ENCODE measurements at regions not wholly inside any gene's neighbourhood (a gene's known extent, or its start where the extent isn't known, plus 50 kb on each side); places are given as distances from the start of the nearest gene placed in this dataset.

DNA sequence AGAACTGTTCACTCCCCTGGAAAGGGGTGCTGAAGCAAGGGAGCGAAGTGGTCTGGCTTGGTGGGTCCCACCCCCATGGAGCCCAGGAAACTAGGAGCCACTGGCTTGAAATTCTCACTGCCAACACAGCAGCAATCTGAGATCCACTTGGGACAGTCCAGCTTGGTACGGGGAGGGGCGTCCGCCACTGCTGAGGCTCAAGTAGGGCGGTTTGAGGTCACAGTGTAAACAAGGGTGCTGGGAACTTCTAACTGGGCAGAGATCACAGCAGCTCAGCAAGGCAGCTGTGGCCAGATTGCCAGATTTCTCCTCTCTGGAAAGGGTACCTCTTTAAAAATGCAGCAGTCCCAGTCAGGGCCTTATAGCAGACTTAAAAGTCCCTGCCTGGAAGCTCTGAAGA is 53.9 kb upstream of the GALNTL6 start:
- H3K4me1 Mint-ChIP-seq: no peaks in the 10 kb centered on the region
- ATAC-seq (no peak), DNase-seq (no peak)
- intact Hi-C loops (cut with DNase I, micrococcal nuclease): no loop called here
- H3K9me3 Mint-ChIP-seq (ENCODE audit: low read depth): peaks cover 7% of the 10 kb centered on the region
- H3K27me3 Mint-ChIP-seq: no peaks in the 10 kb centered on the region
- no peak overlapping the region for H3K4me3 Mint-ChIP-seq
- H3K27ac Mint-ChIP-seq: no peak overlapping the region
- CTCF ChIA-PET: no interaction called here
- POLR2A ChIA-PET: no interaction called here
- no peaks in the 10 kb centered on the region for H3K36me3 Mint-ChIP-seq (ENCODE audit: low read depth)

DNA sequence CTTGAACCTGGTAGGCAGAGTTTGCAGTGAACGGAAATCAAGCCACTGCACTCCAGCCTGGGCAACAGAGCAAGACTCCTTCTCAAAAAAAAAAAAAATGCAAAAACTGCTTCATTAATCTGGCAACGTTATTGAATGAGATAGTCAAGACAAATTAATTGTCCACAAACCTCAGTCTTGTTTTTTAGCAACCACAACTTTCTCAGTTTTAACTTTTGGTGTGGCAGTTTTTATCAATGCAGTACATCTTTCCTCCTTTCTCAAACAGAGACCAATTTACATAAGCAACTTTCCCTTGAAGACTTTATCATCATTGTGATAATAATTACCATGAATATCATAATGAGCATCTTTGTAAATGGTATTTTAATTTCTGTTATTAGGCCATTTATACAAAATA is 61.7 kb upstream of the GALNTL6 start:
- no peaks in the 10 kb centered on the region for H3K27me3 Mint-ChIP-seq
- H3K36me3 Mint-ChIP-seq (ENCODE audit: low read depth): no peaks in the 10 kb centered on the region
- POLR2A ChIA-PET: no interaction called here
- ATAC-seq (no peak), DNase-seq (no peak)
- intact Hi-C loops (cut with DNase I, micrococcal nuclease): no loop called here
- no peak overlapping the region for H3K4me3 Mint-ChIP-seq
- no peak overlapping the region for H3K27ac Mint-ChIP-seq
- H3K4me1 Mint-ChIP-seq: no peaks in the 10 kb centered on the region
- CTCF ChIA-PET: no interaction called here
- H3K9me3 Mint-ChIP-seq (ENCODE audit: low read depth): peaks cover 2% of the 10 kb centered on the region

- H3K9me3 Mint-ChIP-seq (ENCODE audit: low read depth): no peaks in the 10 kb centered on the region
- H3K4me3 Mint-ChIP-seq: no peak overlapping the region
- H3K36me3 Mint-ChIP-seq (ENCODE audit: low read depth): no peaks in the 10 kb centered on the region
- CTCF ChIA-PET: no interaction called here
- H3K27me3 Mint-ChIP-seq: no peaks in the 10 kb centered on the region
- ATAC-seq: no peak
- H3K27ac Mint-ChIP-seq: no peak overlapping the region
- intact Hi-C loops (cut with DNase I, micrococcal nuclease): no loop called here
- POLR2A ChIA-PET: no interaction called here
- no peak for DNase-seq
- H3K4me1 Mint-ChIP-seq: no peaks in the 10 kb centered on the region
These were observed 66.8 kb upstream of the GALNTL6 start for GRCh38 chr4:171746418-171746817.

DNA sequence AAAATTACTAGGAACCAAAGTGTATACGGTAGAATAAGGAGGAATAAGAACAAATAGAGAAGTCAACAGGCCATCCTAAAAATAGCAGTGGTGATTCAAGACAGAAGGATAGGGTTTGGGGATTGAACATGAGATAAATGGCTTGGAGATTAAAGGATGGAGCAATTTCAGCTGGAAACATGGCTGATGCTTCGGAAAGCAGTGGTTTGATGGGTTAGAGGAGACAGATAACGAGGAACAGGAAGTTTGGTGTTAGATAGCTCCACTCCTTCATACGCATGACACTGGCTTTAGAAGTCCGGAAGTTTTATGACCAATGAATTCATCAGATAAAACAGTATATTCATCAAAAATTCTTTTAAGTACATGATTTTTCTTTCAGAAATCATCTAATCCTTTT is 70.8 kb upstream of the GALNTL6 start:
- no peak overlapping the region for H3K4me3 Mint-ChIP-seq
- H3K27me3 Mint-ChIP-seq: no peaks in the 10 kb centered on the region
- DNase-seq (no peak), ATAC-seq (no peak)
- H3K36me3 Mint-ChIP-seq (ENCODE audit: low read depth): no peaks in the 10 kb centered on the region
- no peaks in the 10 kb centered on the region for H3K4me1 Mint-ChIP-seq
- no peak overlapping the region for H3K27ac Mint-ChIP-seq
- intact Hi-C loops (cut with DNase I, micrococcal nuclease): no loop called here
- POLR2A ChIA-PET: no interaction called here
- CTCF ChIA-PET: no interaction called here
- H3K9me3 Mint-ChIP-seq (ENCODE audit: low read depth): no peaks in the 10 kb centered on the region

DNA sequence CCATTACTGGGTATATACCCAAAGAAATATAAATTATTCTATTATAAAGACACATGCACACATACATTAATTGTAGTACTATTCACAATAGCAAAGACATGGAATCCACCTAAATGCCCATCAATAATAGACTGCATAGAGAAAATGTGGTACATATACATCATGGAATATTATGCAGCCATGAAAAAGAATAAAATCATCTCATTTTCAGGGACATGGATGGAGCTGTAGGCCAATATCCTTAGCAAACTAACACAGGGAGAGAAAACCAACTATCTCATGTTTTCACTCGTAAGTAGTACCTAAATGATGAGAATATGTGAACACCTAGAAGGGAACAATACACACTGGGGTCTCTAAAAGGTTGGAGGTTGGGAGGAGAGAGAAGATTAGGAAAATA is 86.0 kb upstream of the GALNTL6 start:
- ATAC-seq: no peak
- no peak for DNase-seq
- no peaks in the 10 kb centered on the region for H3K4me1 Mint-ChIP-seq
- H3K9me3 Mint-ChIP-seq (ENCODE audit: low read depth): peaks cover 25% of the 10 kb centered on the region
- H3K27ac Mint-ChIP-seq: no peak overlapping the region
- no peaks in the 10 kb centered on the region for H3K36me3 Mint-ChIP-seq (ENCODE audit: low read depth)
- ChIA-PET POLR2A (no interaction called here), CTCF (no interaction called here)
- no peak overlapping the region for H3K4me3 Mint-ChIP-seq
- H3K27me3 Mint-ChIP-seq: no peaks in the 10 kb centered on the region
- intact Hi-C loops (cut with DNase I, micrococcal nuclease): no loop called here

DNA sequence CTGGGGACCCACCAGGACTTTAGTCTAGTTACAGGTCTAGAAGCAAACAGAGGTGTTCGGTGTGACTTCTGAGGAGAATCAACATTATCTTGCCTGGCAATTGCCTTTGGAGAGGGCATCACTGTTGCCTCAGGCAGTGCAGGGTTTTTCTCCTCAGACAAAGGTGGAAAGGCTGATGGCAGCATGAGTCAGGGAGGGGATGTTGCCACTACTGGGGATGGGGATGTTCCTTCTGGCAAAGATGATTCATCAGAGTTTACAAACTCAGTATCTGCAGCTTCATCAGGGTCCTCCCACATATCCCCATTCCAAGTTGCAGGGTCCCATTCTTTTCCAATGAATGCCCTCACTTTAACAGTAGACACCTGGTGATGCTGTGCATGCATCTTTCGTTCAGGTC is 91.3 kb upstream of the GALNTL6 start:
- H3K36me3 Mint-ChIP-seq (ENCODE audit: low read depth): no peaks in the 10 kb centered on the region
- CTCF ChIA-PET: no interaction called here
- H3K4me1 Mint-ChIP-seq: no peaks in the 10 kb centered on the region
- H3K27ac Mint-ChIP-seq: no peak overlapping the region
- intact Hi-C loops (cut with DNase I, micrococcal nuclease): no loop called here
- H3K4me3 Mint-ChIP-seq: no peak overlapping the region
- no peaks in the 10 kb centered on the region for H3K27me3 Mint-ChIP-seq
- H3K9me3 Mint-ChIP-seq (ENCODE audit: low read depth): peaks cover 14% of the 10 kb centered on the region
- ATAC-seq: no peak
- POLR2A ChIA-PET: no interaction called here
- no peak for DNase-seq

DNA sequence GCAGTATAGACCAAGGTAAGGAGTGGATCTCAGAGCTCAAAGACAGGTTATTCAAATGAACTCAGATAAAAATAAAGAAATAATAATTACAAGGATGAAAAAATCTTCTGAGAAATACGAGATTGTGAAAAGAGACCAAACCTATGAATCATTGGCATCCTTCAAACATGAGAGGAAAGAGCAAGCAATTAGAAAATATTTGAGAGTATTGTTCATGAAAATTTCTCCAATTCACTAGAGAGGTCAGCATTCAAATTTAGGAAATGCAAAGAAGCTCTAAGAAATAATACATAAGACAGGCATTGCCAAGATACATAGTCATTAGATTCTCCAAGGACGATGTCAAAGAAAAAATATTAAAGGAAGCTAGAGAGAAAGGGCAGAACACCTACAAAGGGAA is 93.5 kb upstream of the GALNTL6 start:
- no peaks in the 10 kb centered on the region for H3K36me3 Mint-ChIP-seq (ENCODE audit: low read depth)
- DNase-seq (no peak), ATAC-seq (no peak)
- CTCF ChIA-PET: interaction anchor here (0.6 kb wide), 1 partner anchor 23 kb away, joined by 3 read pairs; no protein-coding TSS in a partner anchor
- H3K4me3 Mint-ChIP-seq: no peak overlapping the region
- no peak overlapping the region for H3K27ac Mint-ChIP-seq
- no peaks in the 10 kb centered on the region for H3K27me3 Mint-ChIP-seq
- POLR2A ChIA-PET: no interaction called here
- peaks cover 12% of the 10 kb centered on the region for H3K9me3 Mint-ChIP-seq (ENCODE audit: low read depth)
- intact Hi-C loops (cut with DNase I, micrococcal nuclease): no loop called here
- H3K4me1 Mint-ChIP-seq: no peaks in the 10 kb centered on the region

GRCh38 chr4:171718665-171719064 is 94.5 kb upstream of the GALNTL6 start:
- Mint-ChIP-seq H3K27ac (no peak overlapping the region), H3K4me1 (no peaks in the 10 kb centered on the region), H3K4me3 (no peak overlapping the region), H3K9me3 (ENCODE audit: low read depth) (peaks cover 12% of the 10 kb centered on the region), H3K36me3 (ENCODE audit: low read depth) (no peaks in the 10 kb centered on the region), H3K27me3 (no peaks in the 10 kb centered on the region)
- ATAC-seq (no peak), DNase-seq (no peak)
- intact Hi-C loops (cut with DNase I, micrococcal nuclease): no loop called here
- CTCF ChIA-PET: interaction anchor here (0.6 kb wide), 1 partner anchor 144 kb away, joined by 3 read pairs; no protein-coding TSS in a partner anchor
- POLR2A ChIA-PET: no interaction called here

DNA sequence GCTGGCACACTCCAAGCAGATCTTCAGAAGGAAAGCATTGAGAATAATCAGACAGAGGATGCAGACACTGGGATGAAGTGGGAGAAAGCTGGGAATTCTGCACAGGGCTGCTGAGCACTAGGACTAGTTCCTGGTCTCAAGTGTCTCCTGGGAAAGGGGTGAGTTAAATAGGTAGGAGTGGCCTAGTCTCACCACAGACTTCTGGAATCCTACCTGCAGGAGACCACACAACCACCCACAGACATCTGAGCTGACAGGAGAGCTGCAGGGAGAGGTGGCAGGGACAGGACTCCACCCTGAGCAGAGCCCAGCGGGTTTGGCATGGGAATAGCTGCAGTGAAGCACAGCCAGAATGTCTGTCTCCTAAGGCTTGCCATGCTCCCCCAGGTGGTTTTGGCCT is 95.1 kb upstream of the GALNTL6 start:
- no peaks in the 10 kb centered on the region for H3K4me1 Mint-ChIP-seq
- ChIA-PET CTCF (no interaction called here), POLR2A (no interaction called here)
- no peak overlapping the region for H3K27ac Mint-ChIP-seq
- no peaks in the 10 kb centered on the region for H3K36me3 Mint-ChIP-seq (ENCODE audit: low read depth)
- DNase-seq: no peak
- H3K27me3 Mint-ChIP-seq: no peaks in the 10 kb centered on the region
- H3K4me3 Mint-ChIP-seq: no peak overlapping the region
- H3K9me3 Mint-ChIP-seq (ENCODE audit: low read depth): peaks cover 10% of the 10 kb centered on the region
- intact Hi-C loops (cut with DNase I, micrococcal nuclease): no loop called here
- ATAC-seq: no peak

- ATAC-seq (no peak), DNase-seq (no peak)
- ChIA-PET CTCF (no interaction called here), POLR2A (no interaction called here)
- no peaks in the 10 kb centered on the region for H3K36me3 Mint-ChIP-seq (ENCODE audit: low read depth)
- intact Hi-C loops (cut with DNase I, micrococcal nuclease): no loop called here
- no peaks in the 10 kb centered on the region for H3K4me1 Mint-ChIP-seq
- no peak overlapping the region for H3K4me3 Mint-ChIP-seq
- H3K27ac Mint-ChIP-seq: no peak overlapping the region
- H3K27me3 Mint-ChIP-seq: no peaks in the 10 kb centered on the region
- peaks cover 2% of the 10 kb centered on the region for H3K9me3 Mint-ChIP-seq (ENCODE audit: low read depth)
These were observed 95.9 kb upstream of the GALNTL6 start for GRCh38 chr4:171717231-171717741.

DNA sequence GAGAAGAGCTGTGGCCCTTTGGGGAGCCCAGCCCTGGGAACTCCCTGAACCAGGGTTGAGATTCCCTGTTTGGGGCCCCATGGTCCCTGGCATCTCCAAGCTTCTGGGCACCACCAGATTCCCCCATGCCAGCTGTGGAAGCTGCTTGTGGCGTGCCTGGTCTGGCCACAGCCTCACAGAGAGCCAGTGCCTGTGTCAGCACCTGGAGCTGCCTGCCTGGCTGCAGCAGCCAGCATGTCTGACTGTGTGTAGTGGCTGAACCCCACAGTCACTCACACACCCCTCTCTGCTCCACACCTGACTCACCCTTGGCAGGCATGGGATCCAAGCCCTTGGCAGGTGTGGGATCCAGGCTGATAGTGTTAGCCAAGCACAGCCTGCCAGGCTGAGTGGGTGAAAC is 97.2 kb upstream of the GALNTL6 start:
- no peak overlapping the region for H3K4me3 Mint-ChIP-seq
- H3K4me1 Mint-ChIP-seq: no peaks in the 10 kb centered on the region
- no peaks in the 10 kb centered on the region for H3K36me3 Mint-ChIP-seq (ENCODE audit: low read depth)
- H3K9me3 Mint-ChIP-seq (ENCODE audit: low read depth): no peaks in the 10 kb centered on the region
- ChIA-PET POLR2A (no interaction called here), CTCF (no interaction called here)
- no peaks in the 10 kb centered on the region for H3K27me3 Mint-ChIP-seq
- ATAC-seq (no peak), DNase-seq (no peak)
- intact Hi-C loops (cut with DNase I, micrococcal nuclease): no loop called here
- no peak overlapping the region for H3K27ac Mint-ChIP-seq

DNA sequence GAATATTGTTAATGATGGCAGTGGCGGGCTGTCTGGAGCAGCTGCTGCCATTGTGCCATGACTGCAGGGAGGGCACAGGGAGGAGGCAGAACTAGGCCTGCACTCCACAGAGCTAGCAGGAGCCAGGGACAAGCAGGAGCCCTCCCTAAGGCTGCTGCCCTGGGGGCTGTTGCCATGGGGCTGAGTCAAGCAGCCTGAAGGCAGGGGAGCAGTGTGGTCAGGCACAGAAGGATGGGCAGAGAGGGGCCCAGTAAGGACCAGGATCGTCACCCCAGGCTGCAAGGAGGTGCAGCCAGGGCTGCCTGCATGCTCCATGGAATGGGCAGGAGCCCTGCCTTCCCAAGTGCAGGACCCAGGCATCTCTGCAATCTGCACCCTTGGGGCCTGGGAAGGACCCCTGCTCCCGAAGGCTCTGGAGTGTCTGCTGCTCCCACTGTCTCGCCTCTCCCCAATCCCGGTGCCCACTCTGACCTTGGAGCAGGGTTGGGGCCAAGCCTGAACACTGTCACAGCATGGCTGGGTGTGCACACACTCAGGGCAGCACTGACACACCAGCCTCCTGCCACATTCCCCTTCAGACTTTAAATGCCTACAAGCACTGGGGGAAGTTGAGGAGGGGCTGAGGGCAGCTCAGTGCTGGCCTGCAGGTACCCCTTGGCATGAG is 98.3 kb upstream of the GALNTL6 start:
- Mint-ChIP-seq H3K27me3 (no peaks in the 10 kb centered on the region), H3K9me3 (ENCODE audit: low read depth) (no peaks in the 10 kb centered on the region)
- no peak for DNase-seq

DNA sequence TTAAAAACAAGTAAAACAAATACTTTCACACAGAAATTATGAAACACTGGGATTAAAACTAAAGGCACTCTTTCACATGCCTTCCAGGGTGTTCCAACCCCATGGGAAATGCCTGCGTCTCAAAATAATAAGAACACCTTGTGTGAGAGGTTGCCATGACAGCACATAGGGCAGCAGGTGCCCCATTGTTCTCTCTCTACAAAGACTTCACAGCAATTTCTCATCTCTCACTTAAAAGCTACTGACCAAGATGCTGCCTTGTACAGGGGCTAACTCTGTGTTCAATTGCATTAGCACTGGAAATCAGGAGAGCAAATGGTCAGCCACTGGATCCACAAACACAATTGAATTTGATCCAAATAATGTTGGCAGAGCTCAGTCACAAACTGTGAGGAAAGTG is 102.5 kb upstream of the GALNTL6 start:
- DNase-seq: no peak
- ATAC-seq: no peak
- Mint-ChIP-seq H3K4me3 (no peak overlapping the region), H3K36me3 (ENCODE audit: low read depth) (no peaks in the 10 kb centered on the region), H3K27me3 (no peaks in the 10 kb centered on the region), H3K4me1 (no peaks in the 10 kb centered on the region), H3K9me3 (ENCODE audit: low read depth) (peaks cover 2% of the 10 kb centered on the region), H3K27ac (no peak overlapping the region)
- ChIA-PET CTCF (no interaction called here), POLR2A (no interaction called here)
- intact Hi-C loops (cut with DNase I, micrococcal nuclease): no loop called here

More for the DNA sequence above, 98.3 kb upstream of the GALNTL6 start:
- ATAC-seq: no peak
- POLR2A ChIA-PET: no interaction called here
- no peak overlapping the region for H3K4me3 Mint-ChIP-seq
- H3K4me1 Mint-ChIP-seq: no peaks in the 10 kb centered on the region
- intact Hi-C loops (cut with DNase I, micrococcal nuclease): no loop called here
- CTCF ChIA-PET: no interaction called here
- H3K36me3 Mint-ChIP-seq (ENCODE audit: low read depth): no peaks in the 10 kb centered on the region
- no peak overlapping the region for H3K27ac Mint-ChIP-seq
